ENCODE measurements at regions not wholly inside any gene's neighbourhood (a gene's known extent, or its start where the extent isn't known, plus 50 kb on each side); places are given as distances from the start of the nearest gene placed in this dataset.

DNA sequence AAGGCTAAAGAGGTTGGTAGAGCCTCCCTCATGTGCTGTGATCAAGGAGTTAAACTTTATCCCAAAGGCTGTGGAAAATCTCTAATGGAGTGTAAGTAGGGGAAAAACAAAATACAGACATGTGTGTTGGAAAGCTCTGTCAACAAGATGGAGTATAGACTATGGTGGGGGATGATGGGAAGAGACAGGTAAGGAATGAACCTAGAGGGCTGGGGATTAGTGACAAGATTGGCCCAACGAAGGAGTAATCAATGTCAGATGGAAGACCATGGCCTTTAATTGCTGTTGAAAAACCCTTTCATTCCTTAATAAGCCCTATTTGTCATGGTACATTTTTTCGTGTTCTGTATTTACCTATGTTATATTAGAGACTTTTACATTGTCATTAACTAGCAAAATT, 278.6 kb downstream of the SQOR start:
- Mint-ChIP-seq H3K9me3 (no peaks in the 10 kb centered on the region), H3K4me3 (no peak overlapping the region), H3K27ac (no peak overlapping the region), H3K27me3 (ENCODE audit: low read depth, poor library complexity) (peaks cover 2% of the 10 kb centered on the region), H3K4me1 (no peaks in the 10 kb centered on the region), H3K36me3 (ENCODE audit: low read depth) (no peaks in the 10 kb centered on the region)
- TF ChIP-seq, protein P1, sequence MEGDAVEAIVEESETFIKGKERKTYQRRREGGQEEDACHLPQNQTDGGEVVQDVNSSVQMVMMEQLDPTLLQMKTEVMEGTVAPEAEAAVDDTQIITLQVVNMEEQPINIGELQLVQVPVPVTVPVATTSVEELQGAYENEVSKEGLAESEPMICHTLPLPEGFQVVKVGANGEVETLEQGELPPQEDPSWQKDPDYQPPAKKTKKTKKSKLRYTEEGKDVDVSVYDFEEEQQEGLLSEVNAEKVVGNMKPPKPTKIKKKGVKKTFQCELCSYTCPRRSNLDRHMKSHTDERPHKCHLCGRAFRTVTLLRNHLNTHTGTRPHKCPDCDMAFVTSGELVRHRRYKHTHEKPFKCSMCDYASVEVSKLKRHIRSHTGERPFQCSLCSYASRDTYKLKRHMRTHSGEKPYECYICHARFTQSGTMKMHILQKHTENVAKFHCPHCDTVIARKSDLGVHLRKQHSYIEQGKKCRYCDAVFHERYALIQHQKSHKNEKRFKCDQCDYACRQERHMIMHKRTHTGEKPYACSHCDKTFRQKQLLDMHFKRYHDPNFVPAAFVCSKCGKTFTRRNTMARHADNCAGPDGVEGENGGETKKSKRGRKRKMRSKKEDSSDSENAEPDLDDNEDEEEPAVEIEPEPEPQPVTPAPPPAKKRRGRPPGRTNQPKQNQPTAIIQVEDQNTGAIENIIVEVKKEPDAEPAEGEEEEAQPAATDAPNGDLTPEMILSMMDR (IDR thresholded peaks at IDR 0.05): no peak
- DNase-seq: no peak

- H3K9me3 Mint-ChIP-seq: no peaks in the 10 kb centered on the region
Measured at GRCh38 chr15:45914425-45914824, 279.6 kb downstream of the SQOR start.

GRCh38 chr15:45918839-45919238, 284.0 kb downstream of the SQOR start:
- Mint-ChIP-seq H3K27me3 (ENCODE audit: low read depth, poor library complexity) (peaks cover 3% of the 10 kb centered on the region), H3K4me1 (no peaks in the 10 kb centered on the region), H3K36me3 (ENCODE audit: low read depth) (no peaks in the 10 kb centered on the region), H3K4me3 (no peak overlapping the region), H3K9me3 (no peaks in the 10 kb centered on the region), H3K27ac (no peak overlapping the region)
- TF ChIP-seq, protein P1 (IDR thresholded peaks at IDR 0.05): no peak
- no peak for DNase-seq

More at GRCh38 chr15:45914425-45914824, 279.6 kb downstream of the SQOR start:
- no peak for DNase-seq
- no peak overlapping the region for H3K4me3 Mint-ChIP-seq
- H3K36me3 Mint-ChIP-seq (ENCODE audit: low read depth): no peaks in the 10 kb centered on the region
- TF ChIP-seq, protein P1 (IDR thresholded peaks at IDR 0.05): no peak
- H3K4me1 Mint-ChIP-seq: no peaks in the 10 kb centered on the region
- peaks cover 6% of the 10 kb centered on the region for H3K27me3 Mint-ChIP-seq (ENCODE audit: low read depth, poor library complexity)
- H3K27ac Mint-ChIP-seq: no peak overlapping the region

- Mint-ChIP-seq H3K4me1 (no peaks in the 10 kb centered on the region), H3K36me3 (ENCODE audit: low read depth) (no peaks in the 10 kb centered on the region)
Measured at GRCh38 chr15:45919806-45920205, 285.0 kb downstream of the SQOR start.

GRCh38 chr15:45921376-45921775, 286.5 kb downstream of the SQOR start:
- H3K27ac Mint-ChIP-seq: peak overlapping the region; percentile 63
- no peaks in the 10 kb centered on the region for H3K9me3 Mint-ChIP-seq
- TF ChIP-seq, protein P1 (IDR thresholded peaks at IDR 0.05): no peak
- no peaks in the 10 kb centered on the region for H3K36me3 Mint-ChIP-seq (ENCODE audit: low read depth)
- H3K4me1 Mint-ChIP-seq: no peaks in the 10 kb centered on the region
- H3K27me3 Mint-ChIP-seq (ENCODE audit: low read depth, poor library complexity): peaks cover 3% of the 10 kb centered on the region
- H3K4me3 Mint-ChIP-seq: no peak overlapping the region
- DNase-seq: no peak

More at GRCh38 chr15:45919806-45920205, 285.0 kb downstream of the SQOR start:
- Mint-ChIP-seq H3K9me3 (no peaks in the 10 kb centered on the region), H3K27ac (no peak overlapping the region), H3K27me3 (ENCODE audit: low read depth, poor library complexity) (peaks cover 3% of the 10 kb centered on the region), H3K4me3 (no peak overlapping the region)
- no peak for DNase-seq
- TF ChIP-seq, protein P1 (IDR thresholded peaks at IDR 0.05): no peak

DNA sequence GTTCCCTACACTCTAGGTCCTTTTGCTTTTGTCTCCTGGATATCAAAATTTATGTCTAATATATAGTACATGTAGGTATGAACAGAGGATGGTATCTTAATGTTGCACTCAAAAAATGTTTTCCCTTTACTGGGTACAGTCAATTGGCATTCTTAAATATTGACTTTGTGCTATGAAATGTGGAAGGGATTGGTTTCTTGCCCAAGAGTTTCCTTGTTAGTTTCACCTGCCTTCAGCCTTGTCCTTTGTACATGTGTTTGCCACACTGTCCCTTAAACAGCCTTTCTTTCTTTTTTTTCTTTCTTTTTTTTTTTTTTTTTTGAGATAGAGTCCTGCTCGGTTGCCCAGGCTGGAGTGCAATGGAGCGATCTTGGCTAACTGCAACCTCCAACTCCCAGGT, 287.1 kb downstream of the SQOR start:
- no peak for DNase-seq
- H3K36me3 Mint-ChIP-seq (ENCODE audit: low read depth): no peaks in the 10 kb centered on the region
- TF ChIP-seq, protein P1 (IDR thresholded peaks at IDR 0.05): no peak
- H3K4me1 Mint-ChIP-seq: no peaks in the 10 kb centered on the region
- no peaks in the 10 kb centered on the region for H3K9me3 Mint-ChIP-seq
- no peak overlapping the region for H3K27ac Mint-ChIP-seq
- H3K27me3 Mint-ChIP-seq (ENCODE audit: low read depth, poor library complexity): peaks cover 3% of the 10 kb centered on the region
- no peak overlapping the region for H3K4me3 Mint-ChIP-seq

Data from nephron progenitor cell (in vitro differentiated cells).